GM12872 (cell line): ENCODE measurements at regions not wholly inside any gene's neighbourhood (a gene's known extent, or its start where the extent isn't known, plus 50 kb on each side); places are given as distances from the start of the nearest gene placed in this dataset.

ENCODE experiments used
- CTCF ChIP-seq: IDR thresholded peaks from 3 replicates; pipeline ENCODE4 v1.5.1; 2011; ENCODE audit warnings: low read depth, mild to moderate bottlenecking, low read length, moderate library complexity; ENCODE audit not compliant: insufficient read depth

- no peak for TF ChIP-seq CTCF
Observed at GRCh38 chr9:19624519-19624918, 164.3 kb downstream of the SLC24A2 start.

- TF ChIP-seq CTCF = no peak
Observed at GRCh38 chr9:19623941-19624340, 164.9 kb downstream of the SLC24A2 start.

GRCh38 chr9:19620326-19620725 is 168.5 kb downstream of the SLC24A2 start:
- TF ChIP-seq CTCF = no peak

- TF ChIP-seq CTCF = no peak
Observed at GRCh38 chr9:19619221-19619620, 169.6 kb downstream of the SLC24A2 start.

GRCh38 chr9:19618816-19619215 is 170.0 kb downstream of the SLC24A2 start:
- no peak for TF ChIP-seq CTCF

- no peak for TF ChIP-seq CTCF
Observed at GRCh38 chr9:19615036-19615624, 173.7 kb downstream of the SLC24A2 start.

GRCh38 chr9:19614294-19614693 is 174.5 kb downstream of the SLC24A2 start:
- TF ChIP-seq CTCF = no peak

- TF ChIP-seq CTCF = no peak
Observed at GRCh38 chr9:19600538-19600937, 188.3 kb downstream of the SLC24A2 start.
